ENCODE measurements at regions not wholly inside any gene's neighbourhood (a gene's known extent, or its start where the extent isn't known, plus 50 kb on each side); places are given as distances from the start of the nearest gene placed in this dataset.

GRCh38 chr12:98232753-98233390 is 282.5 kb upstream of the TMPO start:
- DNase-seq (ENCODE audit: low spot score in 2 of 2) (no peak), FAIRE-seq (no peak)

- FAIRE-seq (no peak), DNase-seq (ENCODE audit: low spot score in 2 of 2) (no peak)
Observed at GRCh38 chr12:98235301-98235700, 280.1 kb upstream of the TMPO start.

GRCh38 chr12:98238515-98239130 is 276.8 kb upstream of the TMPO start:
- no peak for DNase-seq (ENCODE audit: low spot score in 2 of 2)
- no peak for FAIRE-seq

GRCh38 chr12:98243190-98243589 is 272.2 kb upstream of the TMPO start:
- FAIRE-seq (no peak), DNase-seq (ENCODE audit: low spot score in 2 of 2) (no peak)

GRCh38 chr12:98244136-98244535 is 271.3 kb upstream of the TMPO start:
- FAIRE-seq: no peak

GRCh38 chr12:98253207-98254037 is 262.0 kb upstream of the TMPO start:
- FAIRE-seq (no peak), DNase-seq (ENCODE audit: low spot score in 2 of 2) (no peak)

More at GRCh38 chr12:98244136-98244535, 271.3 kb upstream of the TMPO start:
- no peak for DNase-seq (ENCODE audit: low spot score in 2 of 2)

GRCh38 chr12:98256830-98257229 is 258.6 kb upstream of the TMPO start:
- no peak for DNase-seq (ENCODE audit: low spot score in 2 of 2)
- FAIRE-seq: no peak

GRCh38 chr12:98259693-98260092 is 255.7 kb upstream of the TMPO start:
- FAIRE-seq (no peak), DNase-seq (ENCODE audit: low spot score in 2 of 2) (no peak)

GRCh38 chr12:98260276-98260675 is 255.1 kb upstream of the TMPO start:
- DNase-seq (ENCODE audit: low spot score in 2 of 2) (no peak), FAIRE-seq (no peak)

GRCh38 chr12:98262902-98263301 is 252.5 kb upstream of the TMPO start:
- FAIRE-seq (no peak), DNase-seq (ENCODE audit: low spot score in 2 of 2) (no peak)

GRCh38 chr12:98274430-98275130 is 240.8 kb upstream of the TMPO start:
- FAIRE-seq (no peak), DNase-seq (ENCODE audit: low spot score in 2 of 2) (no peak)

GRCh38 chr12:98275131-98275475 is 240.3 kb upstream of the TMPO start:
- DNase-seq (ENCODE audit: low spot score in 2 of 2) (no peak), FAIRE-seq (no peak)

- DNase-seq (ENCODE audit: low spot score in 2 of 2): no peak
- no peak for FAIRE-seq
Observed at GRCh38 chr12:98280152-98280551, 235.2 kb upstream of the TMPO start.

- DNase-seq (ENCODE audit: low spot score in 2 of 2) (no peak), FAIRE-seq (no peak)
Observed at GRCh38 chr12:98280621-98281020, 234.8 kb upstream of the TMPO start.

GRCh38 chr12:98291828-98292227 is 223.6 kb upstream of the TMPO start:
- DNase-seq (ENCODE audit: low spot score in 2 of 2): no peak

GRCh38 chr12:98294051-98294805 is 221.2 kb upstream of the TMPO start:
- no peak for FAIRE-seq
- no peak for DNase-seq (ENCODE audit: low spot score in 2 of 2)

More at GRCh38 chr12:98291828-98292227, 223.6 kb upstream of the TMPO start:
- FAIRE-seq: no peak

- no peak for FAIRE-seq
- no peak for DNase-seq (ENCODE audit: low spot score in 2 of 2)
Observed at GRCh38 chr12:98295681-98296080, 219.7 kb upstream of the TMPO start.

GRCh38 chr12:98296462-98297079 is 218.8 kb upstream of the TMPO start:
- no peak for DNase-seq (ENCODE audit: low spot score in 2 of 2)
- FAIRE-seq: no peak

GRCh38 chr12:98297538-98297937 is 217.9 kb upstream of the TMPO start:
- no peak for DNase-seq (ENCODE audit: low spot score in 2 of 2)
- FAIRE-seq: no peak

GRCh38 chr12:98308141-98308540 is 207.2 kb upstream of the TMPO start:
- DNase-seq (ENCODE audit: low spot score in 2 of 2): no peak
- FAIRE-seq: no peak
